HG03520 (cell line): ENCODE measurements at regions not wholly inside any gene's neighbourhood (a gene's known extent, or its start where the extent isn't known, plus 50 kb on each side); places are given as distances from the start of the nearest gene placed in this dataset.
"Not testable (repeated sequence)": the region's sequence is repeated elsewhere in the genome, so short reads cannot be mapped to it uniquely, and the experiment has no call there.

Source experiments
- ATAC-seq: cut with Tn5 transposase; IDR thresholded peaks from one replicate; pipeline ENCODE4 v1.9.1; 2021; ENCODE audit warnings: mild to moderate bottlenecking, moderate library complexity; ENCODE audit not compliant: unreplicated experiment

DNA sequence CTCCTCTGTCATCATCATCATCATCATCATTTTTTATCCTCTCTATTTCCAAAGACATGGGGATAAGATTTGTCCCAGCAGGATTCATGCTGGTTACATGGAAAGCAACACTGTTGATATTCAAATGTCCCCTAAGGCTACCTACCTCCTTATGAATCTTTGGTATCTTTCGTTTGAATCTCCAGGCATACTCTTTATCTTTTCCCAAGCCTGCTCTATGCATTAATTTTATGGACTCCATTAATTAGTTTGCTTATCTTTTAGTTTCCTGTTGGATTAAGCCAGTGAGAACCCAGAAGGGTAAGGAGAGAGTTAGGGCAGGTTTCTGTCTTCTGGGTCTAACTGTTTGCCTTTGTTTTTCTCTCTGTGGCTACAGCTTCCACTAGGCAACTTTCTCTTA, 129.6 kb upstream of the GOT2 start:
- ATAC-seq, result no peak

- ATAC-seq, result no peak
These were observed 128.9 kb upstream of the GOT2 start for GRCh38 chr16:58863042-58863441.

DNA sequence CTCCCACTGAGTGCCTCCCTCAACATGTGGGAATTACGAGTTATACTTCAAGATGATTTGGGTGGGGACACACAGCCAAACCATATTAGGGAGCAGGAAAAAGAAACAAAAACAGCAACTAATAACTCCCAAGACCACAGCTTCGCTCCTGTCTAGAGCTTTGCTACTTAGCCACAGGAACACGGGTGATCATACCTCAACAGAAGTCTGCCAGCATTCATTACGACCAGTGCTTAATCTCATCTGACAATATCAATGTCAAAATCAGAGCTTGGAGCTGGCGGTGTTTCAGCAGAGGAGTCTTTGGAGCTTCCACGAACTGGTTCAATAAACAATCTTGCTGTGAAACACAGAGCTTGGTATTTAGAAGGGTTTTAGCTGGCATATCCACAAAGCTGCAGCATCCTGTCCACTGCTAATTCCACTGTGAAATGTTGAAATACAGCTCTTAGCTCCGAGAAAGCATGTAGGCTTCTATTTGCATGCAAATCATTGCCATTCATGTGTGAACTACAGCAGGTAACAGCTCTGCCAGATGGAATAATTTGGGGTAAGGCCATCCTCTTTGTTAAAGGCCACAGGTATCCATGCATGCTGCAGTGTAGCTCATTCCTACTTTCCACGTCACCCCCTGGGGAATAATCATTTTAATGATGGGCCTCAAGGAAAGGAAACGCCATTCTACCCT, 128.4 kb upstream of the GOT2 start:
- ATAC-seq, result no peak

GRCh38 chr16:58859958-58860669, 126.0 kb upstream of the GOT2 start:
- ATAC-seq, result no peak

DNA sequence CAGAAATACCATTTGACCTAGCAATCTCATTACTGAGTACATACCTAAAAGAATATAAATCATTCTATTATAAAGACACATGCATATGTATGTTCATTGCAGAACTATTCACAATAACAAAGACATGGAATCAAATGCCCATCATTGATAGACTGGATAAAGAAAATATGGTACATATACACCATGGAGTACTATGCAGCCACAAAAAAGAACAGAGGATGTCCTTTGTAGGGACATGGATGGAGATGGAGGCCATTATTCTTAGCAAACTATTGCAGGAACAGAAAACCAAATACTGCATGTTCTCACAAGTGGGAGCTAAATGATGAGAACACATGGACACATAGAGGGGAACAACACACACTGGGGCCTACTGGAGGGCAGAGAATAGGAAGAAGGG, 124.5 kb upstream of the GOT2 start:
- ATAC-seq, result not testable (repeated sequence)

- no peak for ATAC-seq
These were observed 121.3 kb upstream of the GOT2 start for GRCh38 chr16:58855291-58855863.

- ATAC-seq, result peak; percentile 58
These were observed 120.0 kb upstream of the GOT2 start for GRCh38 chr16:58853854-58854791.

GRCh38 chr16:58850678-58851020, 116.5 kb upstream of the GOT2 start:
- no peak for ATAC-seq

DNA sequence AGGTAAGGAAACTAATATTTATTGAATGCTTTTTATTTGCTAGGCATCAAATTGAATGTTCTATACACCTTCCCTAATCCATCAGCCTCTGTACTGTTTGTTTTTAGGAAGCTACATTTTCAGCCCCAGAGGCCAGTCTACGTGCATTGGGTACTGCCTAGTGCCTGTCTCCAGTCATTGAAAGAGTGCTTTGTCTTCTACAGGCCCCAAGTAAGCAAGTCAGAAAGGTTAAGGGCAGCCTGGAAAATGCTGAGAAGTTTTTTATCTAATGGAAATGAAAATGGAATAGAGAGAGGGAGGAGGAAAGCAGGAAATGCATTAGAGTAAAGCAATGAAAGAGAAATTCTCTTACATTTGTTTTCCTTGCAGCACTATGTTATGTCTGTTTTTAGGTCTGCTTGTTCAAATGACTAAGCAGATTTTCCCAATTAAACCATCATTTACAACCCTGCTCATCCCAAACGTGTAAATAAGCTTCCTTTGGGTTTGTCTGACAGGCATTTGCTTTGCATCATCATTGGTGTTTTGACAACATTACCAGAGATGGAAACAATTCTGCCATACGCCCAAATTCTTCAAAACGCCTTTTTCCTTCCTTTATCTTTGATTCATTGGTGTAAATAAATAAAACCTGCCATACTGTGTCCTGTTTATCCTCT, 116.0 kb upstream of the GOT2 start:
- no peak for ATAC-seq

DNA sequence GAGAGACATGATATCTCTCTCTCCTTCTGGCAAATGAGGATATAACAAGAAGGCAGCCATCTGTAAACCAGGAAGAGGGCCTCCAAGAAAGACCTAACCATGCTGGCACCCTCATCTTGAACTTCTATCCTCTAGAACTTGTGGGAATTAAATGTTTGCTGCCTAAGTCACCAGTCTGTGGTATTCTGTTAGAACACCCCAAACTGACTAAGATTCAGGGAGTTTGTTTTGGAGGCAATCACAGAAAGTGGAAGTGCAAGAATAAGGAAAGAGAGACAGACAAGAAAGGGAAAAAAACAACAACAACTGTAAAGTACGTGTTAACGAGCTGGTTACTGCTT, 114.5 kb upstream of the GOT2 start:
- no peak for ATAC-seq

DNA sequence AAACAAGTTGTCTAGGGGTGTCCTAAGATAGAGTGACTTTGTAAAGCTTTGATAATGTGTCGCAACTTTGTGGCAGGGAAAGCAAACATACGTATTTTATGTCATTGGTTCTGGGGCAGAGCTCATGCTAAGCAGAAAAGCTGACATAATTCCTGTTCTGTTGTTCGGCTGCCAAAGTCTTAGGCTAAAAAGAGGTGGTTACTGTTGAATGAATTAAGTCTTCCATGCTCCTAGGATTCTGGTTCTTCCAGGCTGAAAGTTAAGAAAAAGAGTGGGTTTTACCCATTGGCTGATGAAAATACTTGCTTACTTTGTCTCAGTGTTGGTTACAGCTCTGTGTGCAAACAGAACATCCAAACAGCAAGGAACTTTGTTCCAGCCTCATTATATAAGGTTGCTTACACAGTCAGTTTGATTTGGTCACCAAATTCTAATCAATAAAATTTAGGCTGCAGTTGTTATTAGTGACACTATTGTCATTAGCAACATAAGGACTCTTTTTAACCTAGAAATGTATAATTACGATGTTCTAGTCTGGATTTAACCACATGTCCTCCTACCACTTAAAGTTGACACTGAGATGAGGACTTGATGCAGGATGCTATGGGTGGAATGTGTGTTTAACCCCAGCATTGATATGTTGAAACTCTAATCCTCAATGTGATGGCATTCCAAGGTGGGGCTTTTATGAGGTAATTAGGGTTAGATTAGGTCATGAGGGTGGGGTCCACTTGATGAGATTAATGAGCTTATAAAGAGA, 114.0 kb upstream of the GOT2 start:
- ATAC-seq, result no peak

GRCh38 chr16:58846226-58846625, 112.1 kb upstream of the GOT2 start:
- not testable (repeated sequence) for ATAC-seq

DNA sequence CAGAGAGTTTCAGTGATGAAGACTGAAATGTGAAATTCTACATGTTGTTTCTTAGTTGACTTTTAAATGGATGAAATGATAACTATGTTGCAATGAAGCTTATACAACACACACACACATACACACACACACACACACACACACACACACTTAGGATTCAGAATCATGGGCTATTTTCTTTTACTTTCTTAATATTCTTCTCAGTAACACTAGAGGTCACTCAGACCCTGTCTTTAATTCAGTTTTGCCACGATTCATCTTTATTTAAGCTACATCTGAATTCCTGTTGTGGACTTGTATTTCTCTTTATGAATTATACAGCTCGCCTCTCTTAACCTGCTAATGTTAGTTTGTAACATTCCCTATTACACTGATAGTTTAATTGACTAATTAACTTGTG, 109.6 kb upstream of the GOT2 start:
- no peak for ATAC-seq

DNA sequence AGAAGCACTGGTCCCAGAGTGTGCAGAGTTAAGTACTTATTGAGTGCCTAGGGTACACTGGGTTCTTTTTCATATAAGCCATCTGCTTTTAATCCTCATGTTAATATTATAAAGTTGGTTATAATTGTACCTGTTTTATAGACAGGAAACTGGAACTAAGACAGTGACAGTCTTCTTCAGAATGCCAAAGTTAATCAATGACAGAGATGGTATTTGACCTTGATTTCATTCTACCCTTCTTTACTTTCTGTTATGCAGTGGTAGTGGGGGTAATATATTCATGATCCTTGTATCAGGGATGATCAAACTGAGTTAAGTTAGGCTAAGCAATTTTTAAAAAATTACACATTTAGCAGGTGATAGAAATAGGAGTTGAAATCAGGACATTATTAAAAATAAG, 108.6 kb upstream of the GOT2 start:
- no peak for ATAC-seq

DNA sequence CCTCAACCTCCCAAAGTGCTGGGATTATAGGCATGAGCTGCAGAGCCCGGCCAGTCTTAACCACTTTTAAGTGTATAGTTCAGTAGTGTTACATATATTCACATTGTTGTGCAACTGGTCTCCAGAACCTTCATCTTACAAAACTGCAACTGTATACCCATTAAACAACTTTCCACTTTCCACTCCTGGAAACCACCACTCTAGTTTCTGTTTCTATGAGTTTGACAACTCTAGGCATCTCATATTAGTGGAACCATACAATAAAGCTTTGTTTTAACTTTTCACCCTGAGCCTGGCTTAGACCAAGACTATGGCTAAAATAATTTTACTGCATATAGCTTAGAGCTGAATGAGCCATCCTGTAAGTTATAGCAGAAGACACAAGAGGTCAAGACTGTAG, 108.0 kb upstream of the GOT2 start:
- no peak for ATAC-seq

- ATAC-seq, result no peak
These were observed 103.8 kb upstream of the GOT2 start for GRCh38 chr16:58837950-58838349.

- no peak for ATAC-seq
These were observed 102.3 kb upstream of the GOT2 start for GRCh38 chr16:58836427-58836826.

GRCh38 chr16:58832386-58832895, 98.3 kb upstream of the GOT2 start:
- ATAC-seq, result no peak

- ATAC-seq, result no peak
These were observed 97.3 kb upstream of the GOT2 start for GRCh38 chr16:58831386-58831785.
